T-cell (primary cell): ENCODE measurements at regions not wholly inside any gene's neighbourhood (a gene's known extent, or its start where the extent isn't known, plus 50 kb on each side); places are given as distances from the start of the nearest gene placed in this dataset.

ENCODE experiments used
- ATAC-seq, 4 experiments: fragments of 200-7000 bp in 3 of 4; fragments of 150-1000 bp in 1 of 4; cut with Tn5 transposase; replicated peaks in 1 of 4; 1 replicate in 3 of 4; 2 replicates in 1 of 4; pipeline ENCODE4 v1.10.0; 2021; ENCODE audit warnings: moderate library complexity in 3 of 4, mild to moderate bottlenecking in 2 of 4, moderate number of reproducible peaks in 1 of 4
- CTCF ChIA-PET, 2 donors: fragments of 300-600 bp; sonication (Branson Sonifier 250); formaldehyde crosslinking; loops; one replicate each; lab custom pipeline; 2022; ENCODE audit warnings: antibody characterized with exemption in 2 of 2; lab: Charles Lee
- POLR2A ChIA-PET, 2 donors: fragments of 300-600 bp; sonication (Branson Sonifier 250); formaldehyde crosslinking; loops; one replicate each; lab custom pipeline; 2022; ENCODE audit warnings: antibody characterized with exemption in 2 of 2; lab: Charles Lee
- DNase-seq, 35 experiments: peaks; one replicate each; pipeline versions ENCODE4 v3.0.0 to v3.0.0-alpha.2; 2013 to 2023
- H3K27ac ChIP-seq: one replicate; pipeline ENCODE4 v1.5.1; 2013; ENCODE audit warnings: low read length
- H3K27me3 ChIP-seq, 2 experiments: replicated peaks in 1 of 2; 1 replicate in 1 of 2; 2 replicates in 1 of 2; pipeline versions ENCODE4 v1.6.1 to v1.7.0; 2013; ENCODE audit warnings: low read length in 1 of 2, mixed read lengths in 1 of 2; ENCODE audit not compliant: control insufficient read depth in 2 of 2, insufficient read depth in 2 of 2; ENCODE audit errors: extremely low read depth in 1 of 2
- H3K36me3 ChIP-seq, 2 donors: 1 replicate in 1 of 2; 2 replicates in 1 of 2; pipeline versions ENCODE4 v1.6.1 to v1.7.0; 2013; ENCODE audit warnings: low read length in 1 of 2; ENCODE audit not compliant: control insufficient read depth in 2 of 2, insufficient read depth in 1 of 2; ENCODE audit errors: extremely low read depth in 1 of 2
- H3K4me1 ChIP-seq, 2 experiments: 1 replicate in 1 of 2; 2 replicates in 1 of 2; pipeline versions ENCODE4 v1.6.1 to v1.7.0; 2013; ENCODE audit warnings: low read length in 2 of 2, mixed read lengths in 1 of 2; ENCODE audit not compliant: insufficient read depth in 2 of 2, control insufficient read depth in 1 of 2; ENCODE audit errors: extremely low read depth in 1 of 2
- H3K4me3 ChIP-seq, 2 donors: 1 replicate in 1 of 2; 2 replicates in 1 of 2; pipeline versions ENCODE4 v1.5.1 to v1.7.0; 2013; ENCODE audit warnings: mild to moderate bottlenecking in 2 of 2, low read length in 1 of 2, moderate library complexity in 1 of 2; ENCODE audit not compliant: control insufficient read depth in 1 of 2; ENCODE audit errors: extremely low read depth in 1 of 2
- H3K9me3 ChIP-seq: 2 replicates; pipeline ENCODE4 v1.7.0; 2013
- H3K27ac Mint-ChIP-seq, 2 donors: one replicate each; pipeline ENCODE4 v1.8.0; 2020 to 2021; ENCODE audit warnings: mild to moderate bottlenecking in 2 of 2, mixed read lengths in 2 of 2
- H3K27me3 Mint-ChIP-seq, 2 donors: one replicate each; pipeline ENCODE4 v1.8.0; 2021 to 2022; ENCODE audit warnings: mixed read lengths in 2 of 2
- H3K36me3 Mint-ChIP-seq: one replicate; pipeline ENCODE4 v1.8.0; 2021; ENCODE audit warnings: mixed read lengths
- H3K4me1 Mint-ChIP-seq, 3 donors: one replicate each; pipeline ENCODE4 v1.8.0; 2020 to 2022; ENCODE audit warnings: mixed read lengths in 3 of 3, mild to moderate bottlenecking in 1 of 3
- H3K4me3 Mint-ChIP-seq, 3 donors: one replicate each; pipeline ENCODE4 v1.8.0; 2020 to 2022; ENCODE audit warnings: mild to moderate bottlenecking in 3 of 3, mixed read lengths in 3 of 3, moderate library complexity in 3 of 3
- H3K9me3 Mint-ChIP-seq, 3 donors: one replicate each; pipeline ENCODE4 v1.8.0; 2020 to 2022; ENCODE audit warnings: mixed read lengths in 3 of 3
- WGBS: methylation state at CpG from one replicate; pipeline ENCODE4 v1.1.5; 2013; ENCODE audit warnings: missing lambda C conversion rate; ENCODE audit not compliant: insufficient coverage; 5-methylcytosine and 5-hydroxymethylcytosine counted together

GRCh38 chr3:102668247-102668646 is 233.4 kb downstream of the ZPLD1 start:
- Mint-ChIP-seq H3K36me3 (no peaks in the 10 kb centered on the region), H3K9me3 (no peaks in the 10 kb centered on the region), H3K27ac (no peak overlapping the region), H3K4me1 (no peaks in the 10 kb centered on the region), H3K4me3 (no peak overlapping the region), H3K27me3 (peaks cover 7 to 29% of the 10 kb centered on the region in 2 donors)
- H3K27ac ChIP-seq: no peak overlapping the region
- WGBS: 92% methylated on average over 2 of the region's 4 CpGs
- CTCF ChIA-PET: no interaction called here
- H3K27me3 ChIP-seq: no peaks in the 10 kb centered on the region
- DNase-seq (no peak), ATAC-seq (no peak)
- H3K4me3 ChIP-seq: no peak overlapping the region
- H3K36me3 ChIP-seq: no peaks in the 10 kb centered on the region
- POLR2A ChIA-PET: no interaction called here
- H3K4me1 ChIP-seq: no peaks in the 10 kb centered on the region
- H3K9me3 ChIP-seq: no peaks in the 10 kb centered on the region

GRCh38 chr3:102670986-102671385 is 236.2 kb downstream of the ZPLD1 start:
- WGBS: no CpG with 5 or more reads among the region's 2 CpGs
- CTCF ChIA-PET: interaction anchor here (0.6 to 1.7 kb wide), 5 partner anchors 8 to 442 kb away, joined by 3 to 7 read pairs (median 3); no protein-coding TSS in a partner anchor
- H3K4me3 Mint-ChIP-seq: no peak overlapping the region
- H3K9me3 Mint-ChIP-seq: no peaks in the 10 kb centered on the region
- DNase-seq (no peak), ATAC-seq (no peak)
- no peak overlapping the region for H3K27ac Mint-ChIP-seq
- no peaks in the 10 kb centered on the region for H3K36me3 ChIP-seq
- peaks cover 0 to 3% (median 2%) of the 10 kb centered on the region in 3 donors for H3K4me1 Mint-ChIP-seq
- POLR2A ChIA-PET: no interaction called here
- no peaks in the 10 kb centered on the region for H3K9me3 ChIP-seq
- peaks cover 0 to 4% of the 10 kb centered on the region in 2 experiments for H3K27me3 ChIP-seq
- no peaks in the 10 kb centered on the region for H3K36me3 Mint-ChIP-seq
- no peaks in the 10 kb centered on the region for H3K4me1 ChIP-seq
- H3K4me3 ChIP-seq: no peak overlapping the region
- H3K27me3 Mint-ChIP-seq: peaks cover 6 to 35% of the 10 kb centered on the region in 2 donors
- H3K27ac ChIP-seq: no peak overlapping the region

GRCh38 chr3:102672305-102672704 is 237.5 kb downstream of the ZPLD1 start:
- H3K36me3 Mint-ChIP-seq: no peaks in the 10 kb centered on the region
- H3K4me1 Mint-ChIP-seq: peaks cover 0 to 3% (median 2%) of the 10 kb centered on the region in 3 donors
- Histone ChIP-seq H3K4me1 (no peaks in the 10 kb centered on the region), H3K4me3 (no peak overlapping the region), H3K27me3 (peaks cover 0 to 4% of the 10 kb centered on the region in 2 experiments), H3K36me3 (no peaks in the 10 kb centered on the region), H3K27ac (no peak overlapping the region), H3K9me3 (no peaks in the 10 kb centered on the region)
- H3K27ac Mint-ChIP-seq: no peak overlapping the region
- ATAC-seq (no peak), DNase-seq (no peak)
- CTCF ChIA-PET: interaction anchor here (0.8 to 2.5 kb wide), 7 partner anchors 9 to 1860 kb away, joined by 3 to 13 read pairs (median 7); no protein-coding TSS in a partner anchor
- peaks cover 6 to 29% of the 10 kb centered on the region in 2 donors for H3K27me3 Mint-ChIP-seq
- WGBS: no CpG with 5 or more reads among the region's 1 CpG
- H3K4me3 Mint-ChIP-seq: no peak overlapping the region
- H3K9me3 Mint-ChIP-seq: no peaks in the 10 kb centered on the region
- POLR2A ChIA-PET: no interaction called here

GRCh38 chr3:102673271-102674115 is 238.7 kb downstream of the ZPLD1 start:
- H3K27me3 ChIP-seq: peaks cover 0 to 4% of the 10 kb centered on the region in 2 experiments
- H3K4me3 ChIP-seq: no peak overlapping the region
- Mint-ChIP-seq H3K27me3 (peaks cover 3 to 22% of the 10 kb centered on the region in 2 donors), H3K4me3 (no peak overlapping the region), H3K4me1 (peaks cover 0 to 3% (median 2%) of the 10 kb centered on the region in 3 donors), H3K9me3 (no peaks in the 10 kb centered on the region), H3K36me3 (no peaks in the 10 kb centered on the region), H3K27ac (no peak overlapping the region)
- ChIA-PET CTCF (interaction anchor here (0.5 to 2.5 kb wide), 17 partner anchors 8 to 1859 kb away, joined by 3 to 13 read pairs (median 4); no protein-coding TSS in a partner anchor), POLR2A (interaction anchor here (0.6 kb wide), 2 partner anchors 54 to 878 kb away, joined by 3 read pairs; no protein-coding TSS in a partner anchor)
- peak in 1 of 4 experiments; percentile 53 for ATAC-seq
- no peaks in the 10 kb centered on the region for H3K9me3 ChIP-seq
- H3K4me1 ChIP-seq: no peaks in the 10 kb centered on the region
- H3K27ac ChIP-seq: no peak overlapping the region
- 13% methylated on average over 15 of the region's 16 CpGs for WGBS
- H3K36me3 ChIP-seq: no peaks in the 10 kb centered on the region
- peak in 33 of 35 experiments; percentile 0 to 63 (median 32) for DNase-seq

- peaks cover 0 to 3% (median 2%) of the 10 kb centered on the region in 3 donors for H3K4me1 Mint-ChIP-seq
- Histone ChIP-seq H3K27me3 (peaks cover 0 to 4% of the 10 kb centered on the region in 2 experiments), H3K4me1 (no peaks in the 10 kb centered on the region), H3K4me3 (no peak overlapping the region), H3K27ac (no peak overlapping the region), H3K36me3 (no peaks in the 10 kb centered on the region), H3K9me3 (no peaks in the 10 kb centered on the region)
- no peak overlapping the region for H3K27ac Mint-ChIP-seq
- no peak for DNase-seq
- no peak for ATAC-seq
- H3K9me3 Mint-ChIP-seq: no peaks in the 10 kb centered on the region
- H3K4me3 Mint-ChIP-seq: no peak overlapping the region
- 81% methylated on average over 4 of the region's 7 CpGs for WGBS
- H3K36me3 Mint-ChIP-seq: no peaks in the 10 kb centered on the region
- CTCF ChIA-PET: interaction anchor here (0.6 to 2.5 kb wide), 6 partner anchors 9 to 445 kb away, joined by 3 to 13 read pairs (median 6); no protein-coding TSS in a partner anchor
- peaks cover 3 to 19% of the 10 kb centered on the region in 2 donors for H3K27me3 Mint-ChIP-seq
- POLR2A ChIA-PET: no interaction called here
These were observed 239.5 kb downstream of the ZPLD1 start for GRCh38 chr3:102674284-102674683.

GRCh38 chr3:102676424-102676823 is 241.6 kb downstream of the ZPLD1 start:
- no peaks in the 10 kb centered on the region for H3K9me3 ChIP-seq
- no peak overlapping the region for H3K4me3 ChIP-seq
- H3K36me3 ChIP-seq: no peaks in the 10 kb centered on the region
- ATAC-seq (no peak), DNase-seq (no peak)
- CTCF ChIA-PET: no interaction called here
- POLR2A ChIA-PET: no interaction called here
- H3K9me3 Mint-ChIP-seq: no peaks in the 10 kb centered on the region
- H3K36me3 Mint-ChIP-seq: no peaks in the 10 kb centered on the region
- no peak overlapping the region for H3K27ac Mint-ChIP-seq
- H3K4me3 Mint-ChIP-seq: no peak overlapping the region
- peaks cover 0 to 4% of the 10 kb centered on the region in 2 experiments for H3K27me3 ChIP-seq
- no peaks in the 10 kb centered on the region for H3K4me1 ChIP-seq
- peaks cover 3 to 26% of the 10 kb centered on the region in 2 donors for H3K27me3 Mint-ChIP-seq
- H3K27ac ChIP-seq: no peak overlapping the region
- H3K4me1 Mint-ChIP-seq: peaks cover 0 to 3% (median 2%) of the 10 kb centered on the region in 3 donors
